ENCODE measurements at regions not wholly inside any gene's neighbourhood (a gene's known extent, or its start where the extent isn't known, plus 50 kb on each side); places are given as distances from the start of the nearest gene placed in this dataset.
A peak's percentile ranks its signal among the peaks of the same experiment; 100 is the strongest.
"Not testable (repeated sequence)": the region's sequence is repeated elsewhere in the genome, so short reads cannot be mapped to it uniquely, and the experiment has no call there.

DNA sequence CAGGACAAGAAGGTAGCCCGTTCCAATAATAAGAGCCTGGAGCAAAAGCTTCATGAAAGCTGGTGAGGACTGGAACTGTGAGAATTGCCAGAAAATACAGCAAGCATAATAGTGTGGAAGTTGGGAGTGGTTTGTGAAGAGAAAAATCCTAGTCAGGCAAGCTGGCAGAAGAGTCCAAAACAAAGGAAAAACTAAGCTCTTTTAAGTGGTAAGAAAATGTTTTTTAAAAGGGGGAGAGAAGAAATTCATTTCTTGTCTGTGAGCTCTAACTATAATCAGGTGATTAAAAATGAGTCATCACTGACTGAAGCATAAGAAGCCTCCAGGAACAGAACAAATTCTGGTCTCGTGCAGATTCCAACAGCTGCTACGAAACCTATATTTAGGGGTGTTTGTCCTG is 102.6 kb downstream of the CAAP1 start:
- TF ChIP-seq, protein P1, sequence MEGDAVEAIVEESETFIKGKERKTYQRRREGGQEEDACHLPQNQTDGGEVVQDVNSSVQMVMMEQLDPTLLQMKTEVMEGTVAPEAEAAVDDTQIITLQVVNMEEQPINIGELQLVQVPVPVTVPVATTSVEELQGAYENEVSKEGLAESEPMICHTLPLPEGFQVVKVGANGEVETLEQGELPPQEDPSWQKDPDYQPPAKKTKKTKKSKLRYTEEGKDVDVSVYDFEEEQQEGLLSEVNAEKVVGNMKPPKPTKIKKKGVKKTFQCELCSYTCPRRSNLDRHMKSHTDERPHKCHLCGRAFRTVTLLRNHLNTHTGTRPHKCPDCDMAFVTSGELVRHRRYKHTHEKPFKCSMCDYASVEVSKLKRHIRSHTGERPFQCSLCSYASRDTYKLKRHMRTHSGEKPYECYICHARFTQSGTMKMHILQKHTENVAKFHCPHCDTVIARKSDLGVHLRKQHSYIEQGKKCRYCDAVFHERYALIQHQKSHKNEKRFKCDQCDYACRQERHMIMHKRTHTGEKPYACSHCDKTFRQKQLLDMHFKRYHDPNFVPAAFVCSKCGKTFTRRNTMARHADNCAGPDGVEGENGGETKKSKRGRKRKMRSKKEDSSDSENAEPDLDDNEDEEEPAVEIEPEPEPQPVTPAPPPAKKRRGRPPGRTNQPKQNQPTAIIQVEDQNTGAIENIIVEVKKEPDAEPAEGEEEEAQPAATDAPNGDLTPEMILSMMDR (IDR thresholded peaks at IDR 0.05; ENCODE audit: insufficient read depth, low read length, poor library complexity, severe bottlenecking) = no peak
- no peaks in the 10 kb centered on the region for H3K36me3 ChIP-seq (ENCODE audit: control insufficient read depth, insufficient read depth, low read length)
- no peaks in the 10 kb centered on the region for H3K27me3 ChIP-seq (ENCODE audit: control insufficient read depth, insufficient read depth, low read length)
- peak; percentile 9 for DNase-seq (ENCODE audit: low read depth)
- H3K4me3 ChIP-seq (ENCODE audit: low read depth, low read length) = no peak overlapping the region

DNA sequence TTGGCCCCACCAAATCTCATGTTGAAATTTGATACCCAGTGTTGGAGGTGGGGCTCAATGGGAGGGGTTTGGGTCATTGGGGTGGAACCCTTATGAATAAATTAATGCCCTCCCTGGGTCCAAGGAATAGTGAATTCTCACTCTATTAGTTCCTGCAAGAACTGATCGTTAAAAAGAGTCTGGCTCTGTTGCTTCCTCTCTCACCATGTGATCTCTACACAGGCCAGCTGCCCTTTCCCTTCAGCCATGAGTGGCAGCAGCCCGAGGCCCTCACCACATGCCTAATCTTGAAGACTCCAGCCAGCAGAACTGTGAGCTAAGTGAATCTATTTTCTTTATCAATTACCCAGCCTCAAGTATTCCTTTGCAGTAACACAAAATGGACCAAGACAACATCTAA is 106.0 kb downstream of the CAAP1 start:
- Histone ChIP-seq H3K36me3 (ENCODE audit: control insufficient read depth, insufficient read depth, low read length) (no peaks in the 10 kb centered on the region), H3K4me3 (ENCODE audit: low read depth, low read length) (no peak overlapping the region), H3K27me3 (ENCODE audit: control insufficient read depth, insufficient read depth, low read length) (no peaks in the 10 kb centered on the region)
- no peak for DNase-seq (ENCODE audit: low read depth)
- TF ChIP-seq, protein P1 (IDR thresholded peaks at IDR 0.05; ENCODE audit: insufficient read depth, low read length, poor library complexity, severe bottlenecking) = no peak

DNA sequence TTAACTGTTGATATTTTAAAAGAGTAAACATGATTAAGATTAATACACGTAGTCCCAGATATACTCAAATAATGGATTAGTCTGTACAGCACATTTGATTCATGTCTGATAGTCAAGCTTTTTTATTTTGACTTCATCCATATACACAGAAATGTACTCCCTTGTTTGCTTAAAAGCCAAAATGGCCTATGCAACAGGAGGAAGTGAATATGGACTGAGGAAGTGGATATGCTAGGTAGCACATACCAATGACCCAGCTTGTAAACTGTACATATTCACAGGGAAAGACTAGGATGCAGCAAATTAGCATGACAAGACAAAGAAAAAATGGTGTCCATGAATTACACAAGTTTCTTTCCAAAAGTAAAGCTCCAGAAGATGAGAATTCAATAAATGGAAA is 109.7 kb downstream of the CAAP1 start:
- TF ChIP-seq, protein P1 (IDR thresholded peaks at IDR 0.05; ENCODE audit: insufficient read depth, low read length, poor library complexity, severe bottlenecking) = no peak

DNA sequence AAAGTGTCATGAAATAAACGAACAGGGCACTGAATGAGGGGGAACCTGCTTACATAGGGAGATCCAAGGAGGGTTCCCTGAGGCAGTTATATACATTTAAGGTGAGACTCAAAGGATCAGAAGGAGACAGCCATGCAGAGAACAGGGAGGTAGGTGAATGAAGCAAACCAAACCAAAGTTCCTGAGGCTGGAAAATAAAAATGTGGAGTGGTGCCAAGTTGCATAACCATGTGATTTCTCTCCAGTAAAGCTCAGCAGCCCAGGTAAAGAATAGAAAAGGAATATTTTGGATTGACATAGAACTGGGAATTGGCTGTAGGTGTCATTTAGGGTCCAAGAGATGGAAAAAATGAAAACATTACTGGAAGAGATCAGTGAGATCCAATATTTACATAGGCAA is 110.7 kb downstream of the CAAP1 start:
- no peak for DNase-seq (ENCODE audit: low read depth)
- H3K36me3 ChIP-seq (ENCODE audit: control insufficient read depth, insufficient read depth, low read length) = no peaks in the 10 kb centered on the region
- no peak overlapping the region for H3K4me3 ChIP-seq (ENCODE audit: low read depth, low read length)
- no peaks in the 10 kb centered on the region for H3K27me3 ChIP-seq (ENCODE audit: control insufficient read depth, insufficient read depth, low read length)
- TF ChIP-seq, protein P1 (IDR thresholded peaks at IDR 0.05; ENCODE audit: insufficient read depth, low read length, poor library complexity, severe bottlenecking) = no peak

More for the DNA sequence above, 109.7 kb downstream of the CAAP1 start:
- DNase-seq (ENCODE audit: low read depth) = no peak
- no peaks in the 10 kb centered on the region for H3K36me3 ChIP-seq (ENCODE audit: control insufficient read depth, insufficient read depth, low read length)
- no peak overlapping the region for H3K4me3 ChIP-seq (ENCODE audit: low read depth, low read length)
- H3K27me3 ChIP-seq (ENCODE audit: control insufficient read depth, insufficient read depth, low read length) = no peaks in the 10 kb centered on the region

DNA sequence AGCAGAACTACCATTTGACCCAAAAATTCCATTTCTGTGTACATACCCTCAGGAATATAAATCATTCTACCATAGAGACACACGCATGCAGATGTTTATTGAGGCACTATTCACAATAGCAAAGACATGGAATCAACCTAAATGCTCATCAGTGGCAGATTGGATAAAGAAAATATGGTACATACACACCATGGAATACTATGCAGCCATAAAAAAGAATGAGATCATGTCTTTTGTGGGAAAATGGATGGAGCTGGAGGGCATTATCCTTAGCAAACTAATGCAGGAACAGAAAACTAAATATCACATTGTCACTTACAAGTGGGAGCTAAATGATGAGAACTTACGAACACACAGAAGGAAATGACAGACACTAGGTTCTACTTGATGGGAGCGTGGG is 112.3 kb downstream of the CAAP1 start:
- not testable (repeated sequence) for DNase-seq (ENCODE audit: low read depth); H3K4me3 ChIP-seq (ENCODE audit: low read depth, low read length); H3K27me3 ChIP-seq (ENCODE audit: control insufficient read depth, insufficient read depth, low read length); H3K36me3 ChIP-seq (ENCODE audit: control insufficient read depth, insufficient read depth, low read length)

DNA sequence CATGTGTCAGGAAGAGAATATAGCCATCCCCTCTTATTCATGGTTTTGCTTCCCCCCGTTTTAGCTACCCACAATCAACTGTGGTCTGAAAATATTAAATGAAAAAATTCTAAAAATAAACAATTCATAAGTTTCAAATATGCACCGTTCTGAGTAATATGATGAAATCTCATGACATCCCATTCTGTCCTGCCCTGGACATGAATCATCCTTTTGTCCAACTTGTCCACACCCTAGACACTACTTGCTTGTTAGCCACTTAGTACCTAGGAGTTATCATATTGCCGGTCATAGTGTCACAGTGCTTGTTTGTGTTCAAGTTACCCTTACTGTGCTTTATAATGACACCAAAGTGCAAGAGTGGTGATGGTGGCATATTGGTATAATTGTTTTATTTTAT is 113.5 kb downstream of the CAAP1 start:
- TF ChIP-seq, protein P1 (IDR thresholded peaks at IDR 0.05; ENCODE audit: insufficient read depth, low read length, poor library complexity, severe bottlenecking) = no peak
- Histone ChIP-seq H3K36me3 (ENCODE audit: control insufficient read depth, insufficient read depth, low read length) (no peaks in the 10 kb centered on the region), H3K27me3 (ENCODE audit: control insufficient read depth, insufficient read depth, low read length) (no peaks in the 10 kb centered on the region), H3K4me3 (ENCODE audit: low read depth, low read length) (no peak overlapping the region)
- DNase-seq (ENCODE audit: low read depth) = no peak

All from kidney epithelial cell (primary cell).